HEK293 (cell line): ENCODE measurements at regions not wholly inside any gene's neighbourhood (a gene's known extent, or its start where the extent isn't known, plus 50 kb on each side); places are given as distances from the start of the nearest gene placed in this dataset.

Experiments
- CTCF ChIA-PET: fragments of 350-600 bp; formaldehyde crosslinking; extraction: SDS; loops from one replicate; lab custom pipeline; 2021; ENCODE audit warnings: antibody characterized with exemption; lab: Yijun Ruan, JAX
- POLR2A ChIA-PET: fragments of 300-600 bp; formaldehyde crosslinking; extraction: SDS; loops from one replicate; lab custom pipeline; 2020; ENCODE audit warnings: antibody characterized with exemption, inconsistent platforms; lab: Yijun Ruan, JAX
- H3K27ac ChIP-seq: fragments of 200-500 bp; sonication (Bioruptor generic); 2 replicates; pipeline ENCODE4 v1.5.1; 2014; ENCODE audit warnings: low read depth, low read length, control low read depth, inconsistent platforms; ENCODE audit errors: extremely low read depth
- H3K36me3 ChIP-seq, 2 experiments: fragments of 200-500 bp in 1 of 2; sonication (Bioruptor generic) in 1 of 2; 1 replicate in 1 of 2; 2 replicates in 1 of 2; pipeline ENCODE4 v1.5.1; 2014 to 2017; ENCODE audit warnings: inconsistent platforms in 2 of 2, low read length in 2 of 2; ENCODE audit not compliant: control insufficient read depth in 2 of 2, insufficient read depth in 1 of 2
- H3K4me1 ChIP-seq: fragments of 200-500 bp; sonication (Bioruptor generic); 2 replicates; pipeline ENCODE4 v1.5.1; 2014; ENCODE audit warnings: mild to moderate bottlenecking, low read length, inconsistent platforms; ENCODE audit not compliant: control insufficient read depth, insufficient read depth
- H3K4me3 ChIP-seq: 2 replicates; pipeline ENCODE4 v1.5.1; 2011; ENCODE audit warnings: low read depth, mild to moderate bottlenecking, control low read depth, low read length, moderate library complexity
- H3K9me3 ChIP-seq: fragments of 200-500 bp; sonication (Bioruptor generic); 2 replicates; pipeline ENCODE4 v1.5.1; 2014; ENCODE audit warnings: low read depth, low read length, inconsistent platforms; ENCODE audit not compliant: control insufficient read depth, insufficient read depth
- EGR2 ChIP-seq: fragments of 450-650 bp; formaldehyde crosslinking; IDR thresholded peaks from 2 replicates; pipeline ENCODE4 v1.5.1; 2016; ENCODE audit warnings: low read depth, missing biosample characterization, missing genetic modification characterization
- GLI2 ChIP-seq: fragments of 450-650 bp; formaldehyde crosslinking; IDR thresholded peaks from 2 replicates; pipeline ENCODE4; 2017; ENCODE audit warnings: missing biosample characterization, missing genetic modification characterization, low read depth, borderline replicate concordance
- GLIS2 ChIP-seq: fragments of 450-650 bp; formaldehyde crosslinking; IDR thresholded peaks from 2 replicates; pipeline ENCODE4 v1.5.1; 2016; ENCODE audit warnings: missing biosample characterization, missing genetic modification characterization
- HOXC10 ChIP-seq: sonication (generic); formaldehyde crosslinking; IDR thresholded peaks from 2 replicates; pipeline ENCODE4 v1.8.1; 2023; ENCODE audit warnings: mild to moderate bottlenecking, missing genetic modification reagents
- INSM2 ChIP-seq: fragments of 450-650 bp; formaldehyde crosslinking; IDR thresholded peaks from 2 replicates; pipeline ENCODE4 v1.5.1; 2016; ENCODE audit warnings: missing biosample characterization, missing genetic modification characterization
- KLF8 ChIP-seq: fragments of 450-650 bp; formaldehyde crosslinking; IDR thresholded peaks from 2 replicates; pipeline ENCODE4 v1.5.1; 2016; ENCODE audit warnings: missing biosample characterization, missing genetic modification characterization
- RBAK ChIP-seq: fragments of 450-650 bp; formaldehyde crosslinking; IDR thresholded peaks from 2 replicates; pipeline ENCODE4 v1.5.1; 2016; ENCODE audit warnings: missing biosample characterization, missing genetic modification characterization
- REPIN1 ChIP-seq: fragments of 450-650 bp; formaldehyde crosslinking; IDR thresholded peaks from 2 replicates; pipeline ENCODE4 v1.5.1; 2017; ENCODE audit warnings: missing biosample characterization, missing genetic modification characterization, low read depth
- SCRT1 ChIP-seq: fragments of 450-650 bp; formaldehyde crosslinking; IDR thresholded peaks from 2 replicates; pipeline ENCODE4 v1.5.1; 2016; ENCODE audit warnings: missing biosample characterization, missing genetic modification characterization, borderline replicate concordance
- ZBTB11 ChIP-seq: fragments of 450-650 bp; formaldehyde crosslinking; conservative IDR thresholded peaks from 2 replicates; pipeline ENCODE4 v1.5.1; 2016; ENCODE audit warnings: low read depth, missing biosample characterization, missing genetic modification characterization
- ZBTB17 ChIP-seq: fragments of 450-650 bp; formaldehyde crosslinking; IDR thresholded peaks from 2 replicates; pipeline ENCODE4 v1.5.1; 2016; ENCODE audit warnings: missing biosample characterization, missing genetic modification characterization
- ZBTB20 ChIP-seq: fragments of 450-650 bp; formaldehyde crosslinking; IDR thresholded peaks from 2 replicates; pipeline ENCODE4 v1.5.1; 2016; ENCODE audit warnings: missing biosample characterization, missing genetic modification characterization
- ZBTB8A ChIP-seq: fragments of 450-650 bp; formaldehyde crosslinking; IDR thresholded peaks from 2 replicates; pipeline ENCODE4 v1.5.1; 2016; ENCODE audit warnings: missing biosample characterization, missing genetic modification characterization
- ZFHX2 ChIP-seq: fragments of 450-650 bp; formaldehyde crosslinking; conservative IDR thresholded peaks from 2 replicates; pipeline ENCODE4 v1.5.1; 2016; ENCODE audit warnings: missing biosample characterization, missing genetic modification characterization
- ZNF16 ChIP-seq: fragments of 450-650 bp; formaldehyde crosslinking; IDR thresholded peaks from 2 replicates; pipeline ENCODE4 v1.5.1; 2016; ENCODE audit warnings: low read depth, missing biosample characterization, missing genetic modification characterization
- ZNF248 ChIP-seq: fragments of 450-650 bp; formaldehyde crosslinking; IDR thresholded peaks from 2 replicates; pipeline ENCODE4 v1.5.1; 2017; ENCODE audit warnings: missing biosample characterization, missing genetic modification characterization
- ZNF404 ChIP-seq: fragments of 450-650 bp; formaldehyde crosslinking; IDR thresholded peaks from 2 replicates; pipeline ENCODE4 v1.5.1; 2017; ENCODE audit warnings: missing biosample characterization, missing genetic modification characterization
- ZNF48 ChIP-seq: fragments of 450-650 bp; formaldehyde crosslinking; IDR thresholded peaks from 2 replicates; pipeline ENCODE4 v1.5.1; 2016; ENCODE audit warnings: missing biosample characterization, missing genetic modification characterization
- ZNF558 ChIP-seq: fragments of 450-650 bp; formaldehyde crosslinking; IDR thresholded peaks from 2 replicates; pipeline ENCODE4 v1.5.1; 2016; ENCODE audit warnings: missing biosample characterization, missing genetic modification characterization
- ZNF571 ChIP-seq: fragments of 450-650 bp; formaldehyde crosslinking; IDR thresholded peaks from 2 replicates; pipeline ENCODE4 v1.5.0; 2017; ENCODE audit warnings: missing biosample characterization, missing genetic modification characterization
- ZNF658 ChIP-seq: fragments of 450-650 bp; formaldehyde crosslinking; IDR thresholded peaks from 2 replicates; pipeline ENCODE4; 2016; ENCODE audit warnings: missing biosample characterization, missing genetic modification characterization
- ZNF792 ChIP-seq: fragments of 450-650 bp; formaldehyde crosslinking; IDR thresholded peaks from 2 replicates; pipeline ENCODE4 v1.5.1; 2016; ENCODE audit warnings: missing biosample characterization, missing genetic modification characterization
- ZNF830 ChIP-seq: fragments of 450-650 bp; IDR thresholded peaks from 2 replicates; pipeline ENCODE4 v1.5.0; 2018; ENCODE audit warnings: missing biosample characterization, missing genetic modification characterization, low read depth, mild to moderate bottlenecking, moderate library complexity
- ZNF843 ChIP-seq: fragments of 450-650 bp; formaldehyde crosslinking; IDR thresholded peaks from 2 replicates; pipeline ENCODE4 v1.5.1; 2016; ENCODE audit warnings: missing biosample characterization, missing genetic modification characterization
- TF ChIP-seq, protein P1 (sequence below): IDR thresholded peaks from 2 replicates; pipeline ENCODE4 v1.6.1; 2011; ENCODE audit warnings: mild to moderate bottlenecking, low read depth, low read length, borderline replicate concordance
- TF ChIP-seq, protein P2 (sequence below): fragments of 450-650 bp; formaldehyde crosslinking; IDR thresholded peaks from 2 replicates; pipeline ENCODE4 v1.5.1; 2016; ENCODE audit warnings: missing biosample characterization, missing genetic modification characterization

- H3K4me3 ChIP-seq = no peak overlapping the region
- no peaks in the 10 kb centered on the region for H3K36me3 ChIP-seq
- TF ChIP-seq HOXC10 (CRISPR knock-in tag) (no peak), ZNF16 (no peak), ZNF830 (tag by site-specific recombination) (no peak), KLF8 (tag by site-specific recombination) (no peak), EGR2 (tag by site-specific recombination) (no peak), ZBTB11 (tag by site-specific recombination) (no peak), SCRT1 (tag by site-specific recombination) (no peak)
- TF ChIP-seq, protein P1, sequence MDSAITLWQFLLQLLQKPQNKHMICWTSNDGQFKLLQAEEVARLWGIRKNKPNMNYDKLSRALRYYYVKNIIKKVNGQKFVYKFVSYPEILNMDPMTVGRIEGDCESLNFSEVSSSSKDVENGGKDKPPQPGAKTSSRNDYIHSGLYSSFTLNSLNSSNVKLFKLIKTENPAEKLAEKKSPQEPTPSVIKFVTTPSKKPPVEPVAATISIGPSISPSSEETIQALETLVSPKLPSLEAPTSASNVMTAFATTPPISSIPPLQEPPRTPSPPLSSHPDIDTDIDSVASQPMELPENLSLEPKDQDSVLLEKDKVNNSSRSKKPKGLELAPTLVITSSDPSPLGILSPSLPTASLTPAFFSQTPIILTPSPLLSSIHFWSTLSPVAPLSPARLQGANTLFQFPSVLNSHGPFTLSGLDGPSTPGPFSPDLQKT = no peak
- TF ChIP-seq, all 188 proteins: peak for 0
- Histone ChIP-seq H3K4me1 (no peaks in the 10 kb centered on the region), H3K9me3 (no peaks in the 10 kb centered on the region), H3K27ac (no peak overlapping the region)
- CTCF ChIA-PET = interaction anchor here (0.6 to 1.5 kb wide), 5 partner anchors 9 to 529 kb away, joined by 3 read pairs; no protein-coding TSS in a partner anchor
- POLR2A ChIA-PET = no interaction called here
Measured at GRCh38 chr6:6505111-6505510, 83.4 kb upstream of the LY86 start.

- Histone ChIP-seq H3K36me3 (no peaks in the 10 kb centered on the region), H3K4me3 (no peak overlapping the region), H3K9me3 (no peaks in the 10 kb centered on the region), H3K27ac (no peak overlapping the region), H3K4me1 (no peaks in the 10 kb centered on the region)
- ChIA-PET CTCF (interaction anchor here (1.8 kb wide), 1 partner anchor 14 kb away, joined by 6 read pairs; no protein-coding TSS in a partner anchor), POLR2A (no interaction called here)
- TF ChIP-seq ZBTB8A (tag by site-specific recombination) (no peak), REPIN1 (no peak), ZNF843 (no peak), ZBTB17 (tag by site-specific recombination) (no peak)
Measured at GRCh38 chr6:6508643-6509042, 79.9 kb upstream of the LY86 start.

GRCh38 chr6:6509284-6509683 lies 79.2 kb upstream of the LY86 start:
- ChIA-PET CTCF (interaction anchor here (0.7 to 1.8 kb wide), 3 partner anchors 14 to 1452 kb away, joined by 3 to 6 read pairs (median 5); no protein-coding TSS in a partner anchor), POLR2A (no interaction called here)
- Histone ChIP-seq H3K27ac (no peak overlapping the region), H3K4me1 (no peaks in the 10 kb centered on the region), H3K36me3 (no peaks in the 10 kb centered on the region), H3K9me3 (no peaks in the 10 kb centered on the region), H3K4me3 (no peak overlapping the region)
- no peak for TF ChIP-seq SCRT1 (tag by site-specific recombination)
- TF ChIP-seq ZNF48 (tag by site-specific recombination) = no peak
- no peak for TF ChIP-seq ZNF558 (tag by site-specific recombination)
- TF ChIP-seq RBAK = no peak
- TF ChIP-seq GLI2 (tag by site-specific recombination) = no peak
- TF ChIP-seq ZNF404 (tag by site-specific recombination) = no peak
- no peak for TF ChIP-seq HOXC10 (CRISPR knock-in tag)
- TF ChIP-seq ZNF658 (tag by site-specific recombination) = no peak
- no peak for TF ChIP-seq ZBTB20 (tag by site-specific recombination)
- no peak for TF ChIP-seq GLIS2 (tag by site-specific recombination)
- no peak for TF ChIP-seq INSM2
- no peak for TF ChIP-seq ZNF248
- TF ChIP-seq ZFHX2 (tag by site-specific recombination) = no peak
- no peak for TF ChIP-seq ZNF571
- TF ChIP-seq, protein P2, sequence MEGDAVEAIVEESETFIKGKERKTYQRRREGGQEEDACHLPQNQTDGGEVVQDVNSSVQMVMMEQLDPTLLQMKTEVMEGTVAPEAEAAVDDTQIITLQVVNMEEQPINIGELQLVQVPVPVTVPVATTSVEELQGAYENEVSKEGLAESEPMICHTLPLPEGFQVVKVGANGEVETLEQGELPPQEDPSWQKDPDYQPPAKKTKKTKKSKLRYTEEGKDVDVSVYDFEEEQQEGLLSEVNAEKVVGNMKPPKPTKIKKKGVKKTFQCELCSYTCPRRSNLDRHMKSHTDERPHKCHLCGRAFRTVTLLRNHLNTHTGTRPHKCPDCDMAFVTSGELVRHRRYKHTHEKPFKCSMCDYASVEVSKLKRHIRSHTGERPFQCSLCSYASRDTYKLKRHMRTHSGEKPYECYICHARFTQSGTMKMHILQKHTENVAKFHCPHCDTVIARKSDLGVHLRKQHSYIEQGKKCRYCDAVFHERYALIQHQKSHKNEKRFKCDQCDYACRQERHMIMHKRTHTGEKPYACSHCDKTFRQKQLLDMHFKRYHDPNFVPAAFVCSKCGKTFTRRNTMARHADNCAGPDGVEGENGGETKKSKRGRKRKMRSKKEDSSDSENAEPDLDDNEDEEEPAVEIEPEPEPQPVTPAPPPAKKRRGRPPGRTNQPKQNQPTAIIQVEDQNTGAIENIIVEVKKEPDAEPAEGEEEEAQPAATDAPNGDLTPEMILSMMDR (tag by site-specific recombination) = no peak
- TF ChIP-seq ZNF792 (tag by site-specific recombination) = no peak
